ENCODE measurements at regions not wholly inside any gene's neighbourhood (a gene's known extent, or its start where the extent isn't known, plus 50 kb on each side); places are given as distances from the start of the nearest gene placed in this dataset.

- TF ChIP-seq CTCF (optimal IDR thresholded peaks at IDR 0.05 in 1 of 3, IDR thresholded peaks at IDR 0.05 in 1 of 3, conservative IDR thresholded peaks at IDR 0.05 in 1 of 3; ENCODE audit: extremely low read depth in 1 of 3, insufficient read depth in 2 of 3, low read length in 3 of 3) = no peak
- no peak for TF ChIP-seq EZH2 (IDR thresholded peaks at IDR 0.05; ENCODE audit: low read length)
Measured at GRCh38 chr11:31861011-31861410, 49.9 kb upstream of the PAX6 start.
